Neural cell (in vitro differentiated cells): ENCODE measurements at regions not wholly inside any gene's neighbourhood (a gene's known extent, or its start where the extent isn't known, plus 50 kb on each side); places are given as distances from the start of the nearest gene placed in this dataset.

Experiments used
- H2AFZ ChIP-seq: fragments of 200-600, 300-800 bp; sonication (generic), shearing (Covaris generic); 2 replicates; pipeline ENCODE4 v1.6.0; 2014; ENCODE audit warnings: low read depth, mild to moderate bottlenecking, antibody characterized with exemption, low read length, moderate library complexity
- H3F3A ChIP-seq: fragments of 200-600 bp; shearing (Covaris generic); 2 replicates; pipeline ENCODE4 v1.6.1; 2016; ENCODE audit warnings: mild to moderate bottlenecking, moderate library complexity, mixed read lengths, antibody characterized with exemption, low read length; ENCODE audit not compliant: insufficient read depth, poor library complexity, severe bottlenecking
- H3K27ac ChIP-seq: fragments of 200-600, 300-800 bp; sonication (generic), shearing (Covaris generic); 2 replicates; pipeline ENCODE4 v1.5.1; 2014; ENCODE audit warnings: mild to moderate bottlenecking, low read length, moderate library complexity
- H3K27me3 ChIP-seq: fragments of 300-800, 200-600 bp; sonication (generic), shearing (Covaris generic); 2 replicates; pipeline ENCODE4 v1.6.0; 2014; ENCODE audit warnings: mild to moderate bottlenecking, low read depth, low read length, moderate library complexity; ENCODE audit not compliant: insufficient read depth
- H3K36me3 ChIP-seq: fragments of 300-800, 200-600 bp; sonication (generic), shearing (Covaris generic); 2 replicates; pipeline ENCODE4 v1.5.1; 2014; ENCODE audit warnings: mild to moderate bottlenecking, antibody characterized with exemption, low read length, moderate library complexity; ENCODE audit not compliant: insufficient read depth
- H3K4me2 ChIP-seq: fragments of 300-800, 200-600 bp; sonication (generic), shearing (Covaris generic); 2 replicates; pipeline ENCODE4 v1.6.0; 2014; ENCODE audit warnings: mild to moderate bottlenecking, low read length
- H3K4me3 ChIP-seq: fragments of 300-800, 200-600 bp; sonication (generic), shearing (Covaris generic); 2 replicates; pipeline ENCODE4 v1.5.1; 2014; ENCODE audit warnings: mild to moderate bottlenecking, low read length, moderate library complexity
- H3K79me2 ChIP-seq: fragments of 200-600 bp; shearing (Covaris generic); replicated peaks from 2 replicates; pipeline ENCODE4 v1.6.0; 2014; ENCODE audit warnings: mild to moderate bottlenecking, low read length, moderate library complexity; ENCODE audit not compliant: insufficient read depth
- H3K9ac ChIP-seq: fragments of 300-800, 200-600 bp; sonication (generic), shearing (Covaris generic); 2 replicates; pipeline ENCODE4 v1.6.1; 2016; ENCODE audit warnings: mild to moderate bottlenecking, low read length, mixed read lengths
- H3K9me2 ChIP-seq: fragments of 200-600 bp; shearing (Covaris generic); 2 replicates; pipeline ENCODE4 v1.6.1; 2016; ENCODE audit warnings: mild to moderate bottlenecking, low read length, mixed read lengths; ENCODE audit not compliant: insufficient read depth
- H3K9me3 ChIP-seq: fragments of 200-600, 300-800 bp; sonication (generic), shearing (Covaris generic); 2 replicates; pipeline ENCODE4 v1.6.1; 2016; ENCODE audit warnings: mild to moderate bottlenecking, mixed run types, low read length, moderate library complexity, mixed read lengths
- H4K20me1 ChIP-seq: fragments of 200-600 bp; shearing (Covaris generic); 2 replicates; pipeline ENCODE4 v1.6.1; 2016; ENCODE audit warnings: mild to moderate bottlenecking, mixed run types; ENCODE audit not compliant: insufficient read depth
- EP300 ChIP-seq: fragments of 450-650 bp; conservative IDR thresholded peaks from 2 replicates; pipeline ENCODE4 v1.6.1; 2014; ENCODE audit warnings: antibody characterized with exemption, mild to moderate bottlenecking, moderate library complexity; ENCODE audit not compliant: poor library complexity, severe bottlenecking
- EZH2 ChIP-seq: fragments of 200-600, 300-800 bp; shearing (Covaris generic), sonication (generic); IDR thresholded peaks from 2 replicates; pipeline ENCODE4 v1.6.1; 2014; ENCODE audit warnings: antibody characterized with exemption, low read length, borderline replicate concordance, mild to moderate bottlenecking; ENCODE audit not compliant: insufficient read depth, poor library complexity, severe bottlenecking
- MXI1 ChIP-seq: fragments of 450-650 bp; conservative IDR thresholded peaks from 2 replicates; pipeline ENCODE4 v1.6.1; 2014; ENCODE audit warnings: antibody characterized with exemption, mild to moderate bottlenecking; ENCODE audit not compliant: poor library complexity, severe bottlenecking
- POLR2AphosphoS5 ChIP-seq: IDR thresholded peaks from 2 replicates; pipeline ENCODE4 v1.6.1; 2012
- RAD21 ChIP-seq: fragments of 450-650 bp; conservative IDR thresholded peaks from 2 replicates; pipeline ENCODE4 v1.6.1; 2014; ENCODE audit warnings: antibody characterized with exemption, mild to moderate bottlenecking, moderate library complexity
- REST ChIP-seq: IDR thresholded peaks from 2 replicates; pipeline ENCODE4 v1.6.1; 2012; ENCODE audit warnings: borderline replicate concordance
- SMC3 ChIP-seq: fragments of 450-650 bp; conservative IDR thresholded peaks from 2 replicates; pipeline ENCODE4 v1.6.1; 2014; ENCODE audit warnings: antibody characterized with exemption, mild to moderate bottlenecking, moderate library complexity; ENCODE audit not compliant: poor library complexity
- TAF1 ChIP-seq: IDR thresholded peaks from 2 replicates; pipeline ENCODE4 v1.6.1; 2012; ENCODE audit warnings: low read depth
- TF ChIP-seq, protein P1 (sequence below): fragments of 450-650 bp; IDR thresholded peaks from 2 replicates; pipeline ENCODE4 v1.5.1; 2014; ENCODE audit warnings: antibody characterized with exemption, mild to moderate bottlenecking, moderate library complexity; ENCODE audit not compliant: poor library complexity, severe bottlenecking

DNA sequence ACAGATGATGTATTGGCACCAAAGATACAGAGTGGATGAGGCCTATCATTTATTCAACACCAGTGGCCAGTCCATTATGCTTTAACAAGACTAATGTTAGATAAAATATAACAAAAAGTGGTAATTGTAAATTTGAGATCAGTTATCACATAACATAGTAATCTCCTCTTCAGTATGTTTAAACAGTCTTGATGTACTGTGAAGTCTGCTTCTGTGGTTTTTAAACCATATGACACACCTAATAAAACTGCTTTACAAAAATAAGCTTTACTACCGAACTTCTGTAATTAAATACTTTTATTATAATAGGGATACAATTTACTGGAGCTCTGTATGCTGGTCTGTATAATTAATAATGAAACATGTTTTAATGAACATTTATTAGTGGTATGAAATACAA, 2156.1 kb upstream of the CELF4 start:
- Histone ChIP-seq H3K9me2 (no peaks in the 10 kb centered on the region), H3K79me2 (no peaks in the 10 kb centered on the region), H3K27ac (no peak overlapping the region), H3K9ac (no peak overlapping the region), H4K20me1 (no peaks in the 10 kb centered on the region), H3K27me3 (no peaks in the 10 kb centered on the region), H3K36me3 (no peaks in the 10 kb centered on the region), H3K4me2 (no peak overlapping the region), H2AFZ (no peak overlapping the region), H3K4me3 (no peak overlapping the region), H3K9me3 (no peaks in the 10 kb centered on the region), H3F3A (no peaks in the 10 kb centered on the region)
- TF ChIP-seq TAF1 (no peak), REST (no peak), MXI1 (no peak), SMC3 (no peak)

GRCh38 chr18:39713961-39714360, 2148.4 kb upstream of the CELF4 start:
- no peak overlapping the region for H2AFZ ChIP-seq
- H3K36me3 ChIP-seq = no peaks in the 10 kb centered on the region
- no peak overlapping the region for H3K27ac ChIP-seq
- no peaks in the 10 kb centered on the region for H4K20me1 ChIP-seq
- H3F3A ChIP-seq = no peaks in the 10 kb centered on the region
- no peaks in the 10 kb centered on the region for H3K79me2 ChIP-seq
- H3K4me3 ChIP-seq = no peak overlapping the region
- no peak overlapping the region for H3K4me2 ChIP-seq
- H3K9me2 ChIP-seq = no peaks in the 10 kb centered on the region
- TF ChIP-seq SMC3 = no peak
- no peaks in the 10 kb centered on the region for H3K9me3 ChIP-seq
- H3K9ac ChIP-seq = no peak overlapping the region
- H3K27me3 ChIP-seq = no peaks in the 10 kb centered on the region

DNA sequence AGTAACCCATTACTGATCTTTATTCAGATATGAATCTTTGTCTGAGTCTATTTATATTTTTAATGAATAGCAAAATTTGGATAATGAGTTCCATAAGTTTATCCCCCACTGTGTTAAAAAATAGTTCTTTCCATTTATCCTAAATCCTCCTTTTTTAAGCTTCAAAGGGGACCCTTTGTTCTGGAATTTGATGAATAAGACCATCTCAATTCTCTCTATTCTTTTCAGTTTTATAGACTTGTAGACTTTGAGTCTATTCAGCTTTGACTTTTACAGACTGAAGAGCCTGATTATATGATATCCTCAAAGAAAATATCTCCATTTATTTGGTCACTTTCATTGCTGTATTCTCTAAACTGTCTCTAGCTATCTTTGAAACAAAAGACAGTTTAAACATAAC, 2146.1 kb upstream of the CELF4 start:
- H3K4me3 ChIP-seq = no peak overlapping the region
- H3K9me2 ChIP-seq = no peaks in the 10 kb centered on the region
- H3K9me3 ChIP-seq = no peaks in the 10 kb centered on the region
- no peaks in the 10 kb centered on the region for H3K27me3 ChIP-seq
- H3K36me3 ChIP-seq = no peaks in the 10 kb centered on the region
- H4K20me1 ChIP-seq = no peaks in the 10 kb centered on the region
- no peak overlapping the region for H3K9ac ChIP-seq
- no peak overlapping the region for H3K27ac ChIP-seq
- H3K4me2 ChIP-seq = no peak overlapping the region
- H3F3A ChIP-seq = no peaks in the 10 kb centered on the region
- TF ChIP-seq EZH2 (no peak), MXI1 (no peak), TAF1 (no peak), REST (no peak), EP300 (no peak), RAD21 (no peak), POLR2AphosphoS5 (no peak)
- TF ChIP-seq, protein P1, sequence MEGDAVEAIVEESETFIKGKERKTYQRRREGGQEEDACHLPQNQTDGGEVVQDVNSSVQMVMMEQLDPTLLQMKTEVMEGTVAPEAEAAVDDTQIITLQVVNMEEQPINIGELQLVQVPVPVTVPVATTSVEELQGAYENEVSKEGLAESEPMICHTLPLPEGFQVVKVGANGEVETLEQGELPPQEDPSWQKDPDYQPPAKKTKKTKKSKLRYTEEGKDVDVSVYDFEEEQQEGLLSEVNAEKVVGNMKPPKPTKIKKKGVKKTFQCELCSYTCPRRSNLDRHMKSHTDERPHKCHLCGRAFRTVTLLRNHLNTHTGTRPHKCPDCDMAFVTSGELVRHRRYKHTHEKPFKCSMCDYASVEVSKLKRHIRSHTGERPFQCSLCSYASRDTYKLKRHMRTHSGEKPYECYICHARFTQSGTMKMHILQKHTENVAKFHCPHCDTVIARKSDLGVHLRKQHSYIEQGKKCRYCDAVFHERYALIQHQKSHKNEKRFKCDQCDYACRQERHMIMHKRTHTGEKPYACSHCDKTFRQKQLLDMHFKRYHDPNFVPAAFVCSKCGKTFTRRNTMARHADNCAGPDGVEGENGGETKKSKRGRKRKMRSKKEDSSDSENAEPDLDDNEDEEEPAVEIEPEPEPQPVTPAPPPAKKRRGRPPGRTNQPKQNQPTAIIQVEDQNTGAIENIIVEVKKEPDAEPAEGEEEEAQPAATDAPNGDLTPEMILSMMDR = no peak
- no peak overlapping the region for H2AFZ ChIP-seq
- no peaks in the 10 kb centered on the region for H3K79me2 ChIP-seq
